ENCODE measurements at regions not wholly inside any gene's neighbourhood (a gene's known extent, or its start where the extent isn't known, plus 50 kb on each side); places are given as distances from the start of the nearest gene placed in this dataset.

- Histone ChIP-seq H3K9me3 (ENCODE audit: control insufficient read depth in 3 of 3, low read length in 3 of 3) (no peaks in the 10 kb centered on the region), H3K36me3 (ENCODE audit: control insufficient read depth in 3 of 3, insufficient read depth in 3 of 3, low read length in 3 of 3) (peaks cover 0 to 6% (median 0%) of the 10 kb centered on the region in 3 donors)
Observed at GRCh38 chr6:34618430-34619182, 62.5 kb upstream of the SPDEF start.

GRCh38 chr6:34617231-34617630 lies 61.1 kb upstream of the SPDEF start:
- H3K9me3 ChIP-seq (ENCODE audit: control insufficient read depth in 3 of 3, low read length in 3 of 3): no peaks in the 10 kb centered on the region
- H3K4me1 ChIP-seq (ENCODE audit: control insufficient read depth in 3 of 3, insufficient read depth in 3 of 3, low read length in 3 of 3): no peaks in the 10 kb centered on the region
- H3K36me3 ChIP-seq (ENCODE audit: control insufficient read depth in 3 of 3, insufficient read depth in 3 of 3, low read length in 3 of 3): peaks cover 0 to 6% (median 0%) of the 10 kb centered on the region in 3 donors
- no peak overlapping the region for H3K4me3 ChIP-seq (ENCODE audit: low read length in 3 of 3)
- H3K9ac ChIP-seq (ENCODE audit: low read depth in 1 of 3, low read length in 3 of 3): no peak overlapping the region
- H3K27me3 ChIP-seq (ENCODE audit: control insufficient read depth in 3 of 3, insufficient read depth in 3 of 3, low read length in 3 of 3): no peaks in the 10 kb centered on the region
- no peak overlapping the region for H3K27ac ChIP-seq (ENCODE audit: low read depth, low read length)

More at GRCh38 chr6:34618430-34619182, 62.5 kb upstream of the SPDEF start:
- Histone ChIP-seq H3K27ac (ENCODE audit: low read depth, low read length) (no peak overlapping the region), H3K27me3 (ENCODE audit: control insufficient read depth in 3 of 3, insufficient read depth in 3 of 3, low read length in 3 of 3) (no peaks in the 10 kb centered on the region), H3K4me1 (ENCODE audit: control insufficient read depth in 3 of 3, insufficient read depth in 3 of 3, low read length in 3 of 3) (no peaks in the 10 kb centered on the region), H3K4me3 (ENCODE audit: low read length in 3 of 3) (no peak overlapping the region), H3K9ac (ENCODE audit: low read depth in 1 of 3, low read length in 3 of 3) (no peak overlapping the region)

- Histone ChIP-seq H3K4me1 (ENCODE audit: control insufficient read depth in 3 of 3, insufficient read depth in 3 of 3, low read length in 3 of 3) (peaks cover 5 to 10% (median 6%) of the 10 kb centered on the region in 3 donors), H3K9ac (ENCODE audit: low read depth in 1 of 3, low read length in 3 of 3) (no peak overlapping the region), H3K27me3 (ENCODE audit: control insufficient read depth in 3 of 3, insufficient read depth in 3 of 3, low read length in 3 of 3) (no peaks in the 10 kb centered on the region), H3K9me3 (ENCODE audit: control insufficient read depth in 3 of 3, low read length in 3 of 3) (no peaks in the 10 kb centered on the region), H3K27ac (ENCODE audit: low read depth, low read length) (no peak overlapping the region), H3K4me3 (ENCODE audit: low read length in 3 of 3) (no peak overlapping the region), H3K36me3 (ENCODE audit: control insufficient read depth in 3 of 3, insufficient read depth in 3 of 3, low read length in 3 of 3) (peaks cover 0 to 6% (median 2%) of the 10 kb centered on the region in 3 donors)
Observed at GRCh38 chr6:34616227-34616585, 60.1 kb upstream of the SPDEF start.

GRCh38 chr6:34615574-34616226 lies 59.6 kb upstream of the SPDEF start:
- Histone ChIP-seq H3K9ac (ENCODE audit: low read depth in 1 of 3, low read length in 3 of 3) (no peak overlapping the region), H3K4me3 (ENCODE audit: low read length in 3 of 3) (no peak overlapping the region), H3K9me3 (ENCODE audit: control insufficient read depth in 3 of 3, low read length in 3 of 3) (no peaks in the 10 kb centered on the region), H3K27me3 (ENCODE audit: control insufficient read depth in 3 of 3, insufficient read depth in 3 of 3, low read length in 3 of 3) (no peaks in the 10 kb centered on the region), H3K36me3 (ENCODE audit: control insufficient read depth in 3 of 3, insufficient read depth in 3 of 3, low read length in 3 of 3) (peaks cover 0 to 6% (median 2%) of the 10 kb centered on the region in 3 donors), H3K4me1 (ENCODE audit: control insufficient read depth in 3 of 3, insufficient read depth in 3 of 3, low read length in 3 of 3) (peaks cover 8 to 13% (median 9%) of the 10 kb centered on the region in 3 donors), H3K27ac (ENCODE audit: low read depth, low read length) (no peak overlapping the region)

- peak overlapping the region in 1 of 3 donors; percentile 52 for H3K9ac ChIP-seq (ENCODE audit: low read depth in 1 of 3, low read length in 3 of 3)
- no peak overlapping the region for H3K27ac ChIP-seq (ENCODE audit: low read depth, low read length)
- no peaks in the 10 kb centered on the region for H3K27me3 ChIP-seq (ENCODE audit: control insufficient read depth in 3 of 3, insufficient read depth in 3 of 3, low read length in 3 of 3)
- H3K4me3 ChIP-seq (ENCODE audit: low read length in 3 of 3): no peak overlapping the region
- no peaks in the 10 kb centered on the region for H3K9me3 ChIP-seq (ENCODE audit: control insufficient read depth in 3 of 3, low read length in 3 of 3)
- peaks cover 13 to 18% (median 16%) of the 10 kb centered on the region in 3 donors for H3K4me1 ChIP-seq (ENCODE audit: control insufficient read depth in 3 of 3, insufficient read depth in 3 of 3, low read length in 3 of 3)
- peaks cover 3 to 7% (median 5%) of the 10 kb centered on the region in 3 donors for H3K36me3 ChIP-seq (ENCODE audit: control insufficient read depth in 3 of 3, insufficient read depth in 3 of 3, low read length in 3 of 3)
Observed at GRCh38 chr6:34610819-34611477, 54.8 kb upstream of the SPDEF start.

- Histone ChIP-seq H3K9me3 (ENCODE audit: control insufficient read depth in 3 of 3, low read length in 3 of 3) (no peaks in the 10 kb centered on the region), H3K27me3 (ENCODE audit: control insufficient read depth in 3 of 3, insufficient read depth in 3 of 3, low read length in 3 of 3) (no peaks in the 10 kb centered on the region), H3K27ac (ENCODE audit: low read depth, low read length) (no peak overlapping the region), H3K4me3 (ENCODE audit: low read length in 3 of 3) (no peak overlapping the region), H3K36me3 (ENCODE audit: control insufficient read depth in 3 of 3, insufficient read depth in 3 of 3, low read length in 3 of 3) (peaks cover 0 to 8% (median 3%) of the 10 kb centered on the region in 3 donors), H3K4me1 (ENCODE audit: control insufficient read depth in 3 of 3, insufficient read depth in 3 of 3, low read length in 3 of 3) (peaks cover 18 to 20% (median 19%) of the 10 kb centered on the region in 3 donors), H3K9ac (ENCODE audit: low read depth in 1 of 3, low read length in 3 of 3) (peak overlapping the region in 1 of 3 donors; percentile 4)
Observed at GRCh38 chr6:34608321-34609091, 52.4 kb upstream of the SPDEF start.

GRCh38 chr6:34606477-34607265 lies 50.5 kb upstream of the SPDEF start:
- Histone ChIP-seq H3K27me3 (ENCODE audit: control insufficient read depth in 3 of 3, insufficient read depth in 3 of 3, low read length in 3 of 3) (no peaks in the 10 kb centered on the region), H3K4me3 (ENCODE audit: low read length in 3 of 3) (no peak overlapping the region), H3K4me1 (ENCODE audit: control insufficient read depth in 3 of 3, insufficient read depth in 3 of 3, low read length in 3 of 3) (peaks cover 28 to 30% (median 28%) of the 10 kb centered on the region in 3 donors), H3K9me3 (ENCODE audit: control insufficient read depth in 3 of 3, low read length in 3 of 3) (no peaks in the 10 kb centered on the region), H3K36me3 (ENCODE audit: control insufficient read depth in 3 of 3, insufficient read depth in 3 of 3, low read length in 3 of 3) (peaks cover 0 to 8% (median 3%) of the 10 kb centered on the region in 3 donors), H3K9ac (ENCODE audit: low read depth in 1 of 3, low read length in 3 of 3) (no peak overlapping the region), H3K27ac (ENCODE audit: low read depth, low read length) (no peak overlapping the region)

Data from skeletal muscle tissue (tissue), 3 donors.